A172 (cell line): ENCODE measurements at regions not wholly inside any gene's neighbourhood (a gene's known extent, or its start where the extent isn't known, plus 50 kb on each side); places are given as distances from the start of the nearest gene placed in this dataset.
"Not testable (repeated sequence)": the region's sequence is repeated elsewhere in the genome, so short reads cannot be mapped to it uniquely, and the experiment has no call there.

Source experiments
- DNase-seq: peaks from one replicate; pipeline ENCODE4 v3.0.0-alpha.2; 2015; ENCODE audit warnings: low spot score

DNA sequence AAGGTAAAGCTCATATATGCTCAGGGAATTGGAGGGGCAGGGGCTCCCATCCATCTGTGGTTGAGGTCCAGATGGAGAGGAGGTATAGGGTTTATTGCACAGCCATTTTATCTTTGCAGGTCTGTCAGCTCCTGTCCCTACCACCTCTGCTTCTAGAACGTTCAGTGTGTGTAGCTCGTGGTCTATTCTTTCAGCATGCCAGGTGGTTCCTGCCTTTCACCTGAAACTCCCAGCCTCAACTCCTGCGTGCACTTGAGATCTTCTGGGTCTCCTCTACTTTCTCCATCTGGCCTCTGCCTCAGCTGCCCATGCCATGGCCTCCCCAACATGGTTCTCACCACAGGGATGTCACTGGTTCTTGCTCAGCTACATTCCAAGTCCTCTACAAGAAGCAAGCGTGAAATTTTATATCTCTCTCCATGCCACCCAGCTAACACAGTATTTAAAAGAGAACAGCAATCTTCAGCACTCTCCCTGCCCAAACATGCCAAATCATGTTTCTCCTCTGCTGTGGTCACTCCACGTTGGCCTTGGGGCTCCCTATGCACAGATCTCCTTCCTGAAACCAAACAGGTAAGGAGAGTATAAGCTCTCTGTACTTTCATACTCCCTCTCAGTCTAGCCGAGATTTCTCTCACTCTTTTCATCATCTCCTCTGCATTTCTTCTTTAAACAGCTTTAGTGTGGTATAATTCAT lies 157.8 kb upstream of the TRPC6 start:
- no peak for DNase-seq

GRCh38 chr11:101741061-101741460 lies 157.3 kb upstream of the TRPC6 start:
- DNase-seq = no peak

DNA sequence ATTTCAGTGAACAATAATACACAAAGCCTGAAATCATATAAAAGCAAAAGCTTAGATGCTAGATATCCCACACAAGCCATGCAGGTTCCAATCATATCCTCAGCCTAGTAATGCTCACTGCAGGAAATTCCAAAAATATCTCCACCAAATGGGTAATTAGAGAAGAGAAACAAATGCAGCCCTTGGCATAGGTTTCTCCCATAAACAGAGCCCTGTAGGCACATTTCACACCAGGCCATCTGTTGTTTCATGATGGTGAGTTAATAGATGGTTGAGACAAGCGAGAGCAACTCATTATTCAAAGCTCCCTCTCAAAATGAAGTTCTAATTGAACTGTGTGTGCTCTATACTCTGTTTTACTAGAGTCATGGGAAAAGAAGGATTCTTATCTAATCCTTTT lies 154.6 kb upstream of the TRPC6 start:
- no peak for DNase-seq

DNA sequence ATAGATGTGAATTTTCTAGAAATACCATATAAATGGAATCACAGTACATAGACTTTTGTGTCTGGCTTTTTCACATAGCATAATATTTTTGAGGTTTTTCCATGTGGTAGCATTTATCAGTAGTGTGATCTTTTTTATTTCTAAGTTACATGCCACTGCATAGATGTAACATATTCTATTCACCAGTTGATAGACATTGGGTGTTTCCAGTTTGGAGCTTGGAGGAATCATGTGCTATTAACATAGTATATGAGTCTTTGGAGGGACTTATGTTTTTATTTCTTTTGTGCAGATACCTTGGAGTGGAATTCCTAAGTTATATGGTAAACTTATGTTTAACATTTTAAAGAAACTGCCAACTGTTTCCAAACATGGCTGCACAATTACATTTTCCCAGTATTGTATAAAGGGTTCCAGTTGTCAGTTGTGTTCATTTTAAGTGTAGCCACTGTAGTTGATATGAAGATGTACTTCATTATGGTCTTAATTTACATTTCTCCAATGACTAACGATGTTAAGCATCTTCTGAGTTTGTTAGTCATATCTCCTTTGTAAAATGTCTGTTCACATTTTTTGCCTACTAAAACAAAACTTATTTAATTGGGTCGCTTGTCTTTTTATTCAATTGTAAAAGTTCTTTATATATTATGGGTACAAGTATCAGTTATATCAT lies 145.7 kb upstream of the TRPC6 start:
- DNase-seq = no peak

- no peak for DNase-seq
Observed at GRCh38 chr11:101727451-101727850, 143.6 kb upstream of the TRPC6 start.

GRCh38 chr11:101726988-101727387 lies 143.2 kb upstream of the TRPC6 start:
- DNase-seq = no peak

GRCh38 chr11:101723371-101723770 lies 139.6 kb upstream of the TRPC6 start:
- no peak for DNase-seq

GRCh38 chr11:101721270-101721669 lies 137.5 kb upstream of the TRPC6 start:
- no peak for DNase-seq

DNA sequence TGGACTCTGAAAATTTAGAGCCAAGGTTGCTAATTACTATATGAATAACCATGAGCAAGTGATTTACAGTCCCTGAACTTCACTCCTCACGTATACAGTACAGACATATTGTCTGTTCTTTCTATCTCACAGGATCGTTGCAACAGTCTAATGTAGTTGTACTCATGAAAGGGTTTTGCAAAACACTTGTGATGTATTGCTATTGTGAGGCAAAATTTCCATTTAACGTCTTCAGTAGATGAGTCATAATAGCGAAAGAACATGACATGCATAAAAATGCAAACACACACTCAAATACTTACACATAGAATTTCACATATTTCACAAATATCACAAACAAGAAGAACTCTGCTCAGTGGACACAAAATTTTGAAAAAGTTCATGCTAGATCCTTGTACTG lies 134.6 kb upstream of the TRPC6 start:
- DNase-seq = no peak

GRCh38 chr11:101717619-101718018 lies 133.8 kb upstream of the TRPC6 start:
- DNase-seq = no peak

DNA sequence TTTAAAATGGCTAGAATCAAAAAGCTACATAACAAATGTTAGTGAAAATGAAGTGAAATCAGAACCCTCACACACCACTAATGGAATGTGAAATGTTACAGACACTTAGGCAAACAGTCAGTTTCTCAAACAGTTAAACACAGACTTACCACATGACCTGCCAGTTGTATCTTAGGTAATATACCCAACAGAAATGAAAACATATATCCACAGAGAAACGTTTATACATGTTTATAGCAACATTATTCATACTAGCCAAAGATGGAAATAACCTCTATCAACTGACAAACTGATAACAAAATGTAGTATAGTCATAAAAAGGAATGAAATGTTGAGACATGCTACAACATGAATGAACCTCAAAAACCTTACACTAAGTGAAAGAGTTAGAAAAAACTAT lies 131.5 kb upstream of the TRPC6 start:
- DNase-seq = no peak

GRCh38 chr11:101707477-101707876 lies 123.7 kb upstream of the TRPC6 start:
- DNase-seq = no peak

DNA sequence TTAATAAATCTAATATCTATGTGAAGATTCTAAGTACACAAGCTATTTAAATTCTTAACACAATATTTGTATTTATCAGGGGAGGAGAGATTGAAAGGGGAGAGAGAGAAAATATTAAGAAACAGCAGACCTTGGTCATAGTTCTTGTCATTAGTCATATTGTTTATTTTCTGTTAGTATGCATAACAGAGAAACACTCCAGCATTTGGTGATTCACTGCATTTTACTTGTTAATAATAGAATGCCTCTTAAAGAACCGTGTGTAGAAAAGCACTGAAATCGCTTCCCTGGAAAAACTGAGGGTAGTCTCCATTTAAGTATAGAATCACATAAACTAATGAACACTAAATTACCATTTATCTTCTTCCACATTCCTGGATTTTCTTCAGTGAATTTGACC lies 122.7 kb upstream of the TRPC6 start:
- DNase-seq = peak; percentile 3

- no peak for DNase-seq
Observed at GRCh38 chr11:101705972-101706371, 122.2 kb upstream of the TRPC6 start.

DNA sequence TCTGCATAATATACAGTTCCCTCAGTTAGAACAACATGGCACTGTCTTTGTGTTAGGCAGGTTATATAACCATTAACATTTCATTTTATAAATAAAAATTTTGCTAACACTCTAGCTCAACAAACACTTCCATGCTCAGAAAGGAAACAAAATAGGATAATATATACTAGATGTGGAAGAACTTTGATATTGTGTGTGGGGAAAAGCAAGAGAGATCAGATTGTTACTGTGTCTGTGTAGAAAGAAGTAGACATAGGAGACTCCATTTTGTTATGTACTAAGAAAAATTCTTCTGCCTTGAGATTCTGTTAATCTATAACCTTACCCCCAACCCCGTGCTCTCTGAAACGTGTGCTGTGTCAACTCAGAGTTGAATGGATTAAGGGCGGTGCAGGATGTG lies 111.1 kb upstream of the TRPC6 start:
- not testable (repeated sequence) for DNase-seq

DNA sequence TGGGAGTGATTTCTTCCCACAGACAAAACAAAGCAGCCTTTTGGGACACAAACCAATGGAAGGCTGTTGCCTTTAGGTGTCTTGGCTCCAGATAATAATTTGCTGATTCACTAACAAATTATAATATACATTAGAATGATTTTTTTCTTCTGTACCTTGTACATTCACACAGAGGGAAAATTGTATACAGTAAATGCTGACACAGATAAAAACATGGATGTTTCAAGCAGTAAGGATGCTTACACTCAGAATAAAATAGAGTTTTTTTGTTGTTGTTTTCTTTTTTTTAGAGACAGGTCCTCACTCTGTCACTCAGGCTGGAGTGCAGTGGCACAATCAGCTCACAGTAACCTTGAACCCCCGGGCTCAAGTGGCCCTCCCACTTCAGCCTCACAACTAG lies 109.2 kb upstream of the TRPC6 start:
- DNase-seq = no peak

DNA sequence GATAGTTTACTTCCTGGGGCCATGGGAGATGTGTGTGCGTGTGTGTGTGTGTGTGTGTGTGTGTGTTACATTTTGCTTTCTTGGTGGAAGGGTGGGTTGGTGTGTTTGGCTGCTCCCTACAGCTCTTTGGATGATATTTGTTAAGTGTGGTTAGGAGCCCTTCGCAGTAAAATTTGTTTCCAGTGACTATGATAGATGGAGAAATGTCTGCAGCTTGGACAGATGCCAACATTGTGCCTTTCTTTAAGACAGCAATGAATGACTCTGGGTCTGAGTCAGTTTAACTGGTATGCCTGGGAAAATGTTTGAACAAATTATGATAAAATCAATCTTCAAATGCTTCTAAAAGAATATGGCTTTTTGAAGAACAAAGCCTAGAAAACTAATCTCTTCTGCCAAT lies 102.7 kb upstream of the TRPC6 start:
- DNase-seq = peak; percentile 61

DNA sequence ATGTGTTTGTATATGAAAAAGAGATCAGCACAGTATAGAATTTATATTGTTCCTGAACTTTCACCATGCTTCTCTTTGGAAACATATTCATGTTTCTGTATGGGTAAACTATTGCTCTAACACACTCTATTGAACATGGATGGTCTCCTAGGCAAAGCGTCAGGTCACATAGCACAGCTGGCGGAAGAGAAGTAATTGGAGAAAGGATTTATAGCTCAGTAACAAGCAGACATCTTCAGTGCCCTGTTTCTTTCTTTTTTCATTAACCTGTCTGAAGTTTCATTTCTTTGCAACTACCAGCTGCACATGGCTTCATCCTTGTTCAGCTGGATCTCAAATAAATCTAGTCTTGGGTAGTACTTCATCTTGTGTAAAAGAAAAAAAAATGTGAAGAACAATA lies 84.4 kb upstream of the TRPC6 start:
- no peak for DNase-seq

DNA sequence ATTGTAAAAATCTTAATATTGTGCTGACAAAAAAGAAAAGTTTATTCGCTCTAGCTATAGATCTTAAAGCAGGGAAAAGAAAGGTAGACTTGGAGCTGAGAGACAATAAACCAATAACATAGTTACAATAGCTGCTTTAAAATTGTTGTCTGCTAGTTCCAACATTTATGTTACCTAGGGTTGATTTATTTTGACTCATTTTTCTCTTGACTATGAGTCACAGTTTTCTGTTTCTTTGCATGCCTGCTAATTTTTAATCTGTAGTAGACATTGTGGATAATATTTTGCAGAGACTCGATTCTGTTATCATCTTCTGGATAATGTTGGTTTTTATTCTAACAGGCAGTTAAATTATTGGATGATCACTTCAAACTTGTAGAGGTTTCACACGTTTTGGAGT lies 83.1 kb upstream of the TRPC6 start:
- DNase-seq = no peak

- DNase-seq = no peak
Observed at GRCh38 chr11:101661559-101661958, 77.8 kb upstream of the TRPC6 start.
